Endodermal cell (in vitro differentiated cells): ENCODE measurements at regions not wholly inside any gene's neighbourhood (a gene's known extent, or its start where the extent isn't known, plus 50 kb on each side); places are given as distances from the start of the nearest gene placed in this dataset.
"Not testable (repeated sequence)": the region's sequence is repeated elsewhere in the genome, so short reads cannot be mapped to it uniquely, and the experiment has no call there.

Experiments used
- DNase-seq: peaks from one replicate; pipeline ENCODE4 v3.0.0-alpha.2; 2017
- H3K27ac ChIP-seq: 2 replicates; pipeline ENCODE4 v1.5.1; 2013; ENCODE audit warnings: mild to moderate bottlenecking, low read depth, low read length, moderate library complexity
- H3K27me3 ChIP-seq: 2 replicates; pipeline ENCODE4 v1.6.1; 2013; ENCODE audit warnings: mild to moderate bottlenecking, low read length, moderate library complexity; ENCODE audit not compliant: insufficient read depth, control insufficient read depth, poor library complexity, severe bottlenecking
- H3K36me3 ChIP-seq: 2 replicates; pipeline ENCODE4 v1.7.0; 2013; ENCODE audit warnings: mild to moderate bottlenecking, low read length, moderate library complexity; ENCODE audit not compliant: control insufficient read depth, insufficient read depth
- H3K4me1 ChIP-seq: one replicate; pipeline ENCODE4 v1.7.0; 2013; ENCODE audit warnings: low read length; ENCODE audit not compliant: control insufficient read depth, insufficient read depth
- H3K4me3 ChIP-seq: 2 replicates; pipeline ENCODE4 v1.5.1; 2013; ENCODE audit warnings: mild to moderate bottlenecking, low read length, moderate library complexity
- H3K9ac ChIP-seq: 2 replicates; pipeline ENCODE4 v1.6.1; 2013; ENCODE audit warnings: mild to moderate bottlenecking, low read length, moderate library complexity; ENCODE audit not compliant: poor library complexity, severe bottlenecking; ENCODE audit errors: extremely low read depth
- H3K9me3 ChIP-seq: 2 replicates; pipeline ENCODE4 v1.6.1; 2013; ENCODE audit warnings: mild to moderate bottlenecking, low read length, moderate library complexity; ENCODE audit not compliant: control insufficient read depth
- H3K27ac Mint-ChIP-seq: 2 replicates; pipeline ENCODE4 v1.8.0; 2020; ENCODE audit warnings: mixed read lengths
- H3K27me3 Mint-ChIP-seq: 2 replicates; pipeline ENCODE4 v1.8.0; 2021; ENCODE audit warnings: mild to moderate bottlenecking, mixed read lengths; ENCODE audit not compliant: insufficient read depth
- H3K36me3 Mint-ChIP-seq: 2 replicates; pipeline ENCODE4 v1.8.0; 2020; ENCODE audit warnings: low read depth, mixed read lengths
- H3K4me1 Mint-ChIP-seq: 2 replicates; pipeline ENCODE4 v1.8.0; 2020; ENCODE audit warnings: mixed read lengths
- H3K4me3 Mint-ChIP-seq: 2 replicates; pipeline ENCODE4 v1.8.0; 2020; ENCODE audit warnings: mild to moderate bottlenecking, moderate library complexity, mixed read lengths
- H3K9me3 Mint-ChIP-seq: 2 replicates; pipeline ENCODE4 v1.8.0; 2020; ENCODE audit warnings: mild to moderate bottlenecking, mixed read lengths
- WGBS, 2 experiments: methylation state at CpG; one replicate each; pipeline versions ENCODE4 v1.1.5 to v1.1.7; 2013; ENCODE audit warnings: missing lambda C conversion rate in 2 of 2, mixed read lengths in 1 of 2; ENCODE audit not compliant: insufficient coverage in 1 of 2, insufficient read length in 1 of 2; 5-methylcytosine and 5-hydroxymethylcytosine counted together
- TF ChIP-seq, protein P1 (sequence below): fragments of 200-600 bp; sonication (generic); conservative IDR thresholded peaks from 2 replicates; pipeline ENCODE4 v1.5.0; 2021; ENCODE audit warnings: antibody characterized with exemption, mild to moderate bottlenecking

DNA sequence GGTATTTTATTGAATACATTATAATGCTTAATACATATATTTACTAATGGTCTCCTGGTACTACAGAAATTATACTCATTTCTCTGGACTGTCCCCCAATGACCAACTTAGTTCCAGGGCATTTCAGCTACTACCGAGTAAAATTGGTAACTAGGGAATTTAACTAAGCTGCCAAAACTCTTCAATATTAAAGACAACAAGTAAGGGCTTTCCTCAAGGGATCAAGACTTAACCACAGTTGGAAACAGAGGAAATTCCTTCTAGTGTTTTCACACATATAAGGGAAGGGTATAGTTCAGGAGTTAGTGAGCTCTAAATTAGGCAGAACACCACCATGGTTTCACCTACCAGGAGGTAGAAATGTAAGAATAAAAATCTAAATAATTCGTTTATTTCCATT is 357.4 kb downstream of the TBL1XR1 start:
- peaks cover 4% of the 10 kb centered on the region for H3K27me3 Mint-ChIP-seq
- H3K4me3 Mint-ChIP-seq: no peak overlapping the region
- Histone ChIP-seq H3K9me3 (no peaks in the 10 kb centered on the region), H3K36me3 (no peaks in the 10 kb centered on the region), H3K4me3 (no peak overlapping the region), H3K4me1 (peaks cover 12% of the 10 kb centered on the region), H3K27me3 (no peaks in the 10 kb centered on the region), H3K9ac (no peak overlapping the region), H3K27ac (no peak overlapping the region)
- no peaks in the 10 kb centered on the region for H3K9me3 Mint-ChIP-seq
- peaks cover 27% of the 10 kb centered on the region for H3K4me1 Mint-ChIP-seq
- DNase-seq: no peak
- WGBS, 2 experiments: 94% methylated on average over 2 of the region's 2 CpGs; no CpG with 5 or more reads in 1 of the 2 experiments
- TF ChIP-seq, protein P1, sequence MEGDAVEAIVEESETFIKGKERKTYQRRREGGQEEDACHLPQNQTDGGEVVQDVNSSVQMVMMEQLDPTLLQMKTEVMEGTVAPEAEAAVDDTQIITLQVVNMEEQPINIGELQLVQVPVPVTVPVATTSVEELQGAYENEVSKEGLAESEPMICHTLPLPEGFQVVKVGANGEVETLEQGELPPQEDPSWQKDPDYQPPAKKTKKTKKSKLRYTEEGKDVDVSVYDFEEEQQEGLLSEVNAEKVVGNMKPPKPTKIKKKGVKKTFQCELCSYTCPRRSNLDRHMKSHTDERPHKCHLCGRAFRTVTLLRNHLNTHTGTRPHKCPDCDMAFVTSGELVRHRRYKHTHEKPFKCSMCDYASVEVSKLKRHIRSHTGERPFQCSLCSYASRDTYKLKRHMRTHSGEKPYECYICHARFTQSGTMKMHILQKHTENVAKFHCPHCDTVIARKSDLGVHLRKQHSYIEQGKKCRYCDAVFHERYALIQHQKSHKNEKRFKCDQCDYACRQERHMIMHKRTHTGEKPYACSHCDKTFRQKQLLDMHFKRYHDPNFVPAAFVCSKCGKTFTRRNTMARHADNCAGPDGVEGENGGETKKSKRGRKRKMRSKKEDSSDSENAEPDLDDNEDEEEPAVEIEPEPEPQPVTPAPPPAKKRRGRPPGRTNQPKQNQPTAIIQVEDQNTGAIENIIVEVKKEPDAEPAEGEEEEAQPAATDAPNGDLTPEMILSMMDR: no peak
- no peaks in the 10 kb centered on the region for H3K36me3 Mint-ChIP-seq
- no peak overlapping the region for H3K27ac Mint-ChIP-seq

DNA sequence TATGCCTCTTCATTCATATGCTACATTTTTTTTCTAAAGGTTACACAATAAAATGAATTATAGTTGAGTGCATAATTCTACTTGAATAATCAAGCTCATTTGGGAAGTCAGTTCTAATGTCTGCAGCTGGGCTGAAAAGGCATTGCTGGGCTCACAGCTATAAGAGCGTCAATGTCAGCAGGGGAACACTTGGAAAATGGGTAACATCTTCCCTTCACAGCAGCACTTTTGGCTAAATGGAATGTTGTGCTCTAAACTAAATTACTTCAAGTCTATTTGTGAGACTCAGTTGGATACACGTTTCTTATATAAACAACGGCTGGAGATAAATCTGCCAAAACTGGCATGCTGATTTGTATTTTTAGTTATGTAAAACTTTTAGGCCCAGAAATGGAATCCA is 357.8 kb downstream of the TBL1XR1 start:
- Histone ChIP-seq H3K9ac (no peak overlapping the region), H3K27ac (no peak overlapping the region), H3K4me1 (peaks cover 12% of the 10 kb centered on the region), H3K27me3 (no peaks in the 10 kb centered on the region), H3K36me3 (no peaks in the 10 kb centered on the region), H3K9me3 (no peaks in the 10 kb centered on the region), H3K4me3 (peak overlapping the region; percentile 19)
- WGBS, 2 experiments: 90 to 100% methylated on average over 2 to 3 of the region's 3 CpGs
- H3K36me3 Mint-ChIP-seq: no peaks in the 10 kb centered on the region
- H3K4me3 Mint-ChIP-seq: no peak overlapping the region
- H3K4me1 Mint-ChIP-seq: peaks cover 27% of the 10 kb centered on the region
- no peak overlapping the region for H3K27ac Mint-ChIP-seq
- H3K27me3 Mint-ChIP-seq: peaks cover 3% of the 10 kb centered on the region
- H3K9me3 Mint-ChIP-seq: no peaks in the 10 kb centered on the region
- DNase-seq: no peak
- TF ChIP-seq, protein P1: no peak

DNA sequence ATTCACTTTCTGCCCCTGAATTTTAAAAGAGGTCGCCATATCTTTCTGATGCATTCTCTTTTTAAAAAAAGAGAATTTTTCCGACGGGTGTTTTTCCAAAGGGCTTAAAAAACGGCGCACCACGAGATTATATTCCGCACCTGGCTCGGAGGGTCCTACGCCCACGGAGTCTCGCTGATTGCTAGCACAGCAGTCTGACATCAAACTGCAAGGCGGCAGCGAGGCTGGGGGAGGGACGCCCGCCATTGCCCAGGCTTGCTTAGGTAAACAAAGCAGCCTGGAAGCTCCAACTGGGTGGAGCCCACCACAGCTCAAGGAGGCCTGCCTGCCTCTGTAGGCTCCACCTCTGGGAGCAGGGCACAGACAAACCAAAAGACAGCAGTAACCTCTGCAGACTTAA is 370.0 kb downstream of the TBL1XR1 start:
- H3K27ac ChIP-seq, H3K4me1 ChIP-seq, H3K27ac Mint-ChIP-seq, H3K27me3 Mint-ChIP-seq, H3K36me3 Mint-ChIP-seq, H3K4me1 Mint-ChIP-seq, H3K4me3 Mint-ChIP-seq, H3K27me3 ChIP-seq, DNase-seq, H3K4me3 ChIP-seq, H3K9ac ChIP-seq, H3K36me3 ChIP-seq: not testable (repeated sequence)
- peaks cover 10% of the 10 kb centered on the region for H3K9me3 ChIP-seq
- peaks cover 20% of the 10 kb centered on the region for H3K9me3 Mint-ChIP-seq
- 95 to 98% methylated on average over 8 to 15 of the region's 15 CpGs for WGBS, 2 experiments

DNA sequence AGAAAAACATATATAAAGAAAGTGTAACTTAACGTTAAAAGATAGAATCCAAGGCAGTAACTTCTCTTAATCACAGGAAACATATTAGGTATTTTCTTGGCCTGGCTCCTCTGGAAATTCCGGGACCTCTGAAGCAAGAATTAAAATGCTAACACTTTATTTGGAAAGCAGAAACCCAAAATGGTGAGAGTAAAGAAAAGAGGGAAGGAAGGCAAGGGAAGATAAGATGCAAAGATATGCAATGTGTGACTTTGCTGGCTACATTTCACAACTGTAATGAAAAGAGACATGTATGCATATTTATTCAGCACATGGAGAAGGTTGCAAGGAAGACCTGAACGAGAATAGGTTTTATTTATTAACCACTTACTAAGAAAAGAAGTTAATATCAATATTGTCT is 372.5 kb downstream of the TBL1XR1 start:
- Histone ChIP-seq H3K4me1 (no peaks in the 10 kb centered on the region), H3K4me3 (no peak overlapping the region), H3K27me3 (no peaks in the 10 kb centered on the region), H3K9me3 (peaks cover 21% of the 10 kb centered on the region), H3K27ac (no peak overlapping the region), H3K9ac (no peak overlapping the region), H3K36me3 (no peaks in the 10 kb centered on the region)
- Mint-ChIP-seq H3K27ac (no peak overlapping the region), H3K9me3 (peaks cover 18% of the 10 kb centered on the region), H3K36me3 (peaks cover 5% of the 10 kb centered on the region), H3K4me3 (no peak overlapping the region), H3K27me3 (no peaks in the 10 kb centered on the region), H3K4me1 (peaks cover 9% of the 10 kb centered on the region)
- no peak for DNase-seq
- 63% methylated on average over 3 of the region's 3 CpGs; no CpG with 5 or more reads in 1 of the 2 experiments for WGBS, 2 experiments
- TF ChIP-seq, protein P1: no peak
